Right hindlimb (tissue), 1 donor: ENCODE measurements at regions not wholly inside any gene's neighbourhood (a gene's known extent, or its start where the extent isn't known, plus 50 kb on each side); places are given as distances from the start of the nearest gene placed in this dataset.
"Not testable (repeated sequence)": the region's sequence is repeated elsewhere in the genome, so short reads cannot be mapped to it uniquely, and the experiment has no call there.

Source experiments
- DNase-seq: peaks from one replicate; pipeline ENCODE4 v3.0.0-alpha.2; 2018

- DNase-seq = no peak
Observed at GRCh38 chr6:11425876-11426275, 111.7 kb upstream of the TMEM170B start.

- DNase-seq = no peak
Observed at GRCh38 chr6:11425431-11425871, 112.1 kb upstream of the TMEM170B start.

GRCh38 chr6:11424395-11425034, 113.0 kb upstream of the TMEM170B start:
- no peak for DNase-seq

GRCh38 chr6:11423667-11424066, 113.9 kb upstream of the TMEM170B start:
- DNase-seq = no peak

GRCh38 chr6:11423072-11423471, 114.5 kb upstream of the TMEM170B start:
- DNase-seq = no peak

- DNase-seq = no peak
Observed at GRCh38 chr6:11419763-11420453, 117.6 kb upstream of the TMEM170B start.

- no peak for DNase-seq
Observed at GRCh38 chr6:11418290-11418905, 119.2 kb upstream of the TMEM170B start.

GRCh38 chr6:11416936-11417576, 120.5 kb upstream of the TMEM170B start:
- DNase-seq = no peak

- DNase-seq = not testable (repeated sequence)
Observed at GRCh38 chr6:11416099-11416935, 121.2 kb upstream of the TMEM170B start.

- DNase-seq = no peak
Observed at GRCh38 chr6:11415557-11415956, 122.0 kb upstream of the TMEM170B start.

GRCh38 chr6:11414176-11414963, 123.2 kb upstream of the TMEM170B start:
- DNase-seq = no peak

GRCh38 chr6:11413728-11414127, 123.8 kb upstream of the TMEM170B start:
- no peak for DNase-seq

GRCh38 chr6:11413117-11413687, 124.3 kb upstream of the TMEM170B start:
- DNase-seq = no peak

- DNase-seq = no peak
Observed at GRCh38 chr6:11412616-11413015, 124.9 kb upstream of the TMEM170B start.

- DNase-seq = no peak
Observed at GRCh38 chr6:11412011-11412424, 125.5 kb upstream of the TMEM170B start.

- DNase-seq = no peak
Observed at GRCh38 chr6:11411593-11411992, 126.0 kb upstream of the TMEM170B start.

GRCh38 chr6:11410539-11411307, 126.8 kb upstream of the TMEM170B start:
- no peak for DNase-seq

- no peak for DNase-seq
Observed at GRCh38 chr6:11409371-11409770, 128.2 kb upstream of the TMEM170B start.

GRCh38 chr6:11407414-11407813, 130.1 kb upstream of the TMEM170B start:
- DNase-seq = no peak

- no peak for DNase-seq
Observed at GRCh38 chr6:11404838-11405237, 132.7 kb upstream of the TMEM170B start.

- no peak for DNase-seq
Observed at GRCh38 chr6:11404081-11404480, 133.5 kb upstream of the TMEM170B start.
